HG02678 (cell line): ENCODE measurements at regions not wholly inside any gene's neighbourhood (a gene's known extent, or its start where the extent isn't known, plus 50 kb on each side); places are given as distances from the start of the nearest gene placed in this dataset.
A peak's percentile ranks its signal among the peaks of the same experiment; 100 is the strongest.

Source experiments
- ATAC-seq: cut with Tn5 transposase; IDR thresholded peaks from one replicate; pipeline ENCODE4 v1.9.1; 2021; ENCODE audit warnings: mild to moderate bottlenecking, moderate library complexity; ENCODE audit not compliant: unreplicated experiment

DNA sequence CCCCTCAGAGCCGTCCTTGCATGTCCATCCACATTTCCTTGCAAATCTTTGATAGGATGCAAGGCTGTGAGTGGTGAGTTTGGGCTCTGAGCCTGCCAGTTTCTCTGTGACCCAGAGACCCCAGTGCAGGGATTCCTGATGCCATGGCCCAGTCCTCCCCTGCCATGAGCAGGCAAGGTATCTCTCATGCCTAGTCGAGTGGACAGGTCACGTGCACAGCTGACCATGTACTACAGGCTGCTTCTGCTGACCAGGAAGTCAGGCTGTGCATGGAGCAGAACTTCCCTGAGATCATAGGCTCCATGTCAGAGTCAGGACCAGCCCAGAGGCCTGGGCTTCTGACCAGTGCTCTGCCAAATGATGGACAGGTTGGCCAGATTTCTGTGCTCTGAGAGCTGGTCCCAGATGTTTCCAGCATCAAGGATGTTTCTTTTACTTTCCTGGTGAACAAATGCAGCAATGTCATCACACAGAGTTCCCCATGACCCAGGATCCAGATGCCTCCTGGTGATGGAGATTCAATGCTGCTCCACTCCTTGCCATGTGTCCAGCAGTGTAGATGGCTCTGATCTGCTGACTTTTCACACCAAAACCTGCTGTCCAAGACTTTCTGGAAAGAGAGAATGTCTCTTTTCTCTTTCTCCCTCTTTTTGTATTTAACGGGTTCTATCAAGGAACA is 321.6 kb upstream of the HS6ST1 start:
- no peak for ATAC-seq

DNA sequence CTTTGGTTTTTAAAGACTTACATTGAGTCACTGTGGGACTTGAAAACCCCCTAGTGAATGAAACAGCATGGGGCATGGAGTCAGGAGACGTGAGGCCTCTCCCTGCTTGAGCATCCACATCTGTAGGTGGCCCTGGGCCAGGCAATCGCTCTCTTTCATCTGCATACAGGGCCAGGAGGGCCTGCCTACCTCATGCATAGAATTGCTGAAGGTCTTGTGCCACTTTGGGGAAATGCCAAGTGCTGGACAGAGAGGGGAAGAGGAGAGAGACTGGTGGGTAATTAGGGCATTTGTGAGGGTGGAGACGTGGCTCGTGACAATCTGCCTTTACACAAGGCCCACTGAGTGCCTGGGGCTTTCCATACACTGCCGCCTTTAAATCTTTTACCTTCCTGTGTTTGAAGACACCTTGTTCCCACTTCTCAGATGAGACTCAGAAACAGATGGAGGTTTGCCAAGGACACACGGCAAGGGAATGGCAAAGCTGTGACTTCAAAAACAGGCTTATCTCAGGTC is 322.2 kb upstream of the HS6ST1 start:
- ATAC-seq, result no peak

DNA sequence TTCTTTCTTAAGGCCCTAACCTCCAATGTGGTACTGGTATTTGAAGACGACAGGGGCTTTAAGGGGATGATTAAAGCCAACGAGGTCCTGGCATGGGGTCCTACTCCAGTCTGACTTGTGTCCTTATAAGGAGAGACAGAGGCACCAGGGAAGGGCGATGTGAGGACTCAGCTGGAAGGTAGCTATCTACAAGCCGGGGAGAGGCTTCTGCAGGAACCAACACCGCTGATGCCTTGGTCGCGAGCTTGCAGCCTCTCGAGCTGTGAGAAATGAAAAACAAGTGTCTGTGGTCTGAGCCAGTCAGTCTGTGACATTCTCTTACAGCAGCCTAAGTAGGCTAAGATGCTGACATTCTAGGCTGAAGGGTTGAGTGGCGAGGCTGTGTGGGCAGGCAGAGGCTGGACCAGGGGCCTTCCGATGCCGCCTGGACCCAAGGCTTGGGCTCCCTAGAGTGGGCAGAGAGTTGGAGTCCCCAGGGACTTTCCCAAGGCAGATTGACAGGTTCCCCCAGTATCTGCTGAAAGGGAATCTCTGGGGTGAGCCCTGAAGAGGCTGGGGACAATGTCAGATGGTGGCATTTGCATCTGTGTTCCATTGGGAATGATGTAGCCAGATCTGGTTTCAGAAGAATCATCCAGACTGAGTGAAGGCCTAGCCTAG is 322.9 kb upstream of the HS6ST1 start:
- no peak for ATAC-seq

DNA sequence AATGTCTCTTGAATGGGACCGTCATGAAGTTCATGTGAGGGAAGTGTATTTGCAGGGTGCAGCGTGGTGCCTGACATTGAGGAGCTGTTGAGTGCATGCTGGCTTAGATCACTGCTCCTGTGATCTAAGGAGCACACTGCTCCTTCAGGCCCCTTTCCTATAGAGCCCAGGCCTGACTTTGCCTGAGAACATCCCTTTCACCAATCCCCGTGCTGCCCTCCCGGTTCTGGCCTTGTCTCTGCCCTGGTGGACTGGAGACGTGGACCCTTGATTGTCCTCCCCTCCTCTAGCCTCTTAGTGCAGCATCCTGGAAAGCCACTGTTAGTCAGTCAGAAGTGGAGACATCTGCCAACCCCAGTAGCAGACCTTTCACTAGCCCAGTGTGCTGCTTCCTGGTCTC is 323.6 kb upstream of the HS6ST1 start:
- ATAC-seq, result no peak

DNA sequence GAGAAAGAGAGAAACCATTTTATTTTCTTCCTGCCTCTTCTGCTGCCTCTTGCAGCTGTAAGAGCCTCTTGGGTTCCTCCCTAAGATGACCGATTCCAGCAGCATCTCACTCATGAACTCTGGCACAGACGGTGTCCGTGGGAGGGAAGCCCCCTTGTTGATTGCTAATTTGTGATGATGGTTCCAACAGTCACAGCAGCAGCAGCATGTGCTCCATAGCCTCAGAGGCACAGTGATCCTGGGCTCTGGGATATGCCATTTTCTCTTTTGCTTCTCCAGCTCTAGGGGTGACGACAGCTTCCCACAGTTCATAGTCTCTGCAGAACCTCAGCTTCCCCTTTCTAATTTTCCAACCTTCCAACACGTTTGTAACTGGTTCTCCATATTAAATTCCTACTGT is 324.2 kb upstream of the HS6ST1 start:
- no peak for ATAC-seq

GRCh38 chr2:128643221-128644065 is 324.8 kb upstream of the HS6ST1 start:
- no peak for ATAC-seq

GRCh38 chr2:128644156-128644555 is 325.5 kb upstream of the HS6ST1 start:
- no peak for ATAC-seq

DNA sequence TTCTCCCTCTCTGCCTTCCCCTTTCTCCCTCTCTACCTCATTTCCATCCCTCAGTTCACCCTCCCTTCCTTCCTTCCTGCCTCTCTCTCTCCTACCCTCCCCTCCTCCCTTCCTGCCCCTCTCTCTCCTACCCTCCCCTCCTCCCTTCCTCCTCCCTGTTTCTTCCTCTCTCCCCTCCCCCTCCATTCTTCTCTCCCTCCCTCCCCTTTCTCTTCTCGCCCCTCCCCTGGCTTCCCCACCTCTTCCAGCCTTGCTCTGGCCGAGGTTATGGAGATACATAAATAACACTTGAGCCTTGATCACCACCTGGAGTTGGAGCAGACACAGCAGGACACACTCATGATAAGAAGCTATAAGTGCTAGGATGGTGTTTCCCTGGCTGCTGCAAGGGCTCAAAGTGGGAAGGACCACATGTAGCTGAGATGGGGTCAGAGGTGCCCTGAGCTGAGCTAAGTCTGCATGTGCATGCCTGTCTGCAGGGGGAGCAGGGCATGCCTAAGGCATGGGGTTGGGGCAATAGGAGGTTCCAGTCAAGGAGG is 326.1 kb upstream of the HS6ST1 start:
- ATAC-seq, result no peak

DNA sequence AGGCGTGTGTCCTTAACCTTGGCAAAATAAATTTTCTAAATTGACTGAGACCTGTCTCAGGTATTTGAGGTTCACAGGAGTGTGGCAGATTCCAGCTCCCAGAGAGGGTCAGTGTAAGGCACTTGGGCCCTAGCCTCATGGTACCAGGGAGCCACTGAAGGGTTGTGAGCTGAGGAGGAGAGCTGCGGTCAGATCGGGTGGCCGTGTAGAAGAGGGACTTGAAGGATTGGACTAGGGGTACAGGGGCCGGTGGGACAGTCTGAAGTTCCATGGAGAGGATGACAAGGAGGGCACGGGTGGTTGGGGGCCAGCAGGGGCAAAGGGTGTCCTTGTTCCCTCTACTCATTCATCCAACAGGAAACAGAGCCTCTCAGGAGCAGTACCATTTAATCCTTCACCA is 327.0 kb upstream of the HS6ST1 start:
- ATAC-seq, result no peak

GRCh38 chr2:128646091-128646490 is 327.4 kb upstream of the HS6ST1 start:
- ATAC-seq, result no peak

- ATAC-seq, result no peak
These were observed 328.0 kb upstream of the HS6ST1 start for GRCh38 chr2:128646691-128647090.

GRCh38 chr2:128651000-128651399 is 332.3 kb upstream of the HS6ST1 start:
- no peak for ATAC-seq

- peak; percentile 43 for ATAC-seq
These were observed 335.7 kb upstream of the HS6ST1 start for GRCh38 chr2:128654408-128654807.

DNA sequence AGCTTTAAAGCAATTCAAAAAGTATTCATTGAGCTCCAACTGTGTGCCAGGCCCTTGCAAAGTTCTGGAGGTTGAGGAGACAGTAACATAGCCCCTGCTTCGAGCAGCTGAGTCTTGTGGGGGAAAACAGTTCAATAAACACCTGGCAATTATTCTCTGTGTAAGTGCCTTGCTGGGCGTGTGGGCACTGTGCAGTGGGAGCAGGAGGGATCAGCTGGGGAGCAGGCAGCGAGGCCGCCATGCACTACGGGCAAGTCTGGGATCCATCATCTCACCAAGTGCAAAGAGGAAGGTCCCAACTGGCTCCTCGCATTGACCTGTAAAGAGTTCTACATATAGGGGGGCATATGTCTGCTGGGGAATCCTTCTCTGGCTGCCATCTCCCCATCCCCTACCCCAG is 342.2 kb upstream of the HS6ST1 start:
- no peak for ATAC-seq

DNA sequence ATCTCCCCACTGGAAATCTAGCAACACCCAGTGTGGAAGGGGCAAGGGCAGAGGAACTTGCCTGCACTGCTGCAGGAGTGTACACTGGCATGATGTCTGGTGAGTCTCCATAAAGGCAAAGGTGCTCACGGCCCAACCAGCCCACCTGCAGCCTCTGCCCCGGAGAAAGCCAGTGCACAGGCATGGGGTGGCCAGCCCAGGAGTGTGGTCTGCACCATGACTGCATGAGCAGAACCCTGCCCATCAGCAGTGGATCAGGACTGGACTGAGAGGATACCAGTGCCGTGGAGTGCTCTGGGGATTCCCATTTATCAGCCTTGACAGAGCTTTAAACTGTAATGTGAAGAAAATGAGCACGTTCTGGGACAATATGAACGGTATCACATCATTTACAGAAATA is 342.6 kb upstream of the HS6ST1 start:
- ATAC-seq, result no peak

- no peak for ATAC-seq
These were observed 343.4 kb upstream of the HS6ST1 start for GRCh38 chr2:128662051-128662471.

GRCh38 chr2:128663371-128664050 is 344.8 kb upstream of the HS6ST1 start:
- ATAC-seq, result no peak

DNA sequence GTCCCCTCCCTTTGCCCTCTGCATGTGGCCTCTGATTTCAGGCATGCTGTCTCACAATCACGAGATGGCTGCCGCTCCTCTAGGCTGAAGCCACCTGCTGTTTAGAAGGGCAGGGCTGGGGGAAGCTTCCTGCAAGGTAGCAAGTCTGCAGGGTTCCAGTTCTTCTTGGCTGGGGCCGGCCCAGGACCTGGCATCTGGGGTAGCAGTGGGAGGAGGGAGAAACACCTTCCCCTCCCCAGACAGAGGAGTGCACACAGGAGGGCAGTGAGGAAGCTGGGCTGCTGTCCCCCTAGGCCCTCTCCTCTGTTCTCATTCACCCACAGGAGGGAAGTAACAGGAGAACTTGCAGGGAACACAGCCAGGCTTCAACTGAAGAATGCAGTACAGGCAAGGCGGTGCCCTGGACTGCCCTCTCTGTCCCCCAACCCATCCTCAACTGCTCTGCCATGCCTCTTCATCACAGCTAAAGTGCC is 345.9 kb upstream of the HS6ST1 start:
- ATAC-seq, result no peak

DNA sequence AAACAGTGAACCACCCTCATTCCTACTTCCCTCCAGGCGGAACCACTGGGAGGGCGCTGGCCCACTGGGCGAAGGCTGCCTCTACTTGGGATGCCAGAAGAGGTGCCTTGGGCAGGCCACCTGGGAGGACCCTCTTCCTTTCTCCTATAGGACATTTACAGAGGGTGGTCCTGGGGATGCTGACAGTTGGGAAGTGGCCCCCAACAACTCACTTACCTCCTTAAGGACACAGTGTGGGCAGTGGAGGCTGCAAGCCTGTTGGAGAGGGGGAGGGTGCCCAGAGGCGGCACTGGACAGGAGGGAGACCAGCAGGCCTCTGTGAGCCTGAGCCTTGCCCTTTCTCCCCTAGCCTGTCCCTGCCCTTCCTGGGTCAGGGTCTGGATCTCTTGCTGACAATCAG is 346.4 kb upstream of the HS6ST1 start:
- ATAC-seq, result no peak

- no peak for ATAC-seq
These were observed 347.9 kb upstream of the HS6ST1 start for GRCh38 chr2:128666596-128666995.

DNA sequence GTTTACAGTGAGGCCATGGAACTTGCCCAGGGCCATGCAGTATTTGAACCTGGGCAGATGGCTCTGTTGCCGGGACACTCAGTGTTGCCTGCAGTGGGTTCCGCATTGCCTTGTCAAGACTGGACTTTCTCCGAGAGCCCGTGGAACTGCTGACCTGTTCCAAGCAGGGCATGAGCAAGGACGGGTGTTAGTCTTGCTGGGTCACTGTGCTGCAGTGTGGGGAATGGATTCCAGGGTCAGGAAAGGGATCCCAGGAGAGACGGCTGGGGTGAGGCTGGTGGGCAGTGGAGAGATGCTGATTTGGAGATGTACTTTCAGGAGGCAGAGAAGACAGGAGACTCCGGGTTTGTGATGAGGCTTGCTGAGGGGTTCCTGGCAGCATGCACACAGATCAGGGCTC is 348.7 kb upstream of the HS6ST1 start:
- no peak for ATAC-seq
